ENCODE measurements at regions not wholly inside any gene's neighbourhood (a gene's known extent, or its start where the extent isn't known, plus 50 kb on each side); places are given as distances from the start of the nearest gene placed in this dataset.

- no peak overlapping the region for H3K4me3 Mint-ChIP-seq
- POLR2A ChIA-PET, result no interaction called here
- no peaks in the 10 kb centered on the region for H3K36me3 Mint-ChIP-seq
Measured at GRCh38 chr2:16375351-16375750, 290.3 kb downstream of the CYRIA start.

GRCh38 chr2:16374671-16375070, 291.0 kb downstream of the CYRIA start:
- ATAC-seq (ENCODE audit: low read depth) (no peak), DNase-seq (no peak)
- H3K4me1 Mint-ChIP-seq, result no peaks in the 10 kb centered on the region
- H3K4me3 Mint-ChIP-seq, result no peak overlapping the region
- H3K9me3 Mint-ChIP-seq, result no peaks in the 10 kb centered on the region
- H3K27me3 Mint-ChIP-seq, result peaks cover 2% of the 10 kb centered on the region
- no peak overlapping the region for H3K27ac Mint-ChIP-seq
- POLR2A ChIA-PET, result no interaction called here
- no peaks in the 10 kb centered on the region for H3K36me3 Mint-ChIP-seq

More at GRCh38 chr2:16375351-16375750, 290.3 kb downstream of the CYRIA start:
- Mint-ChIP-seq H3K27ac (no peak overlapping the region), H3K9me3 (no peaks in the 10 kb centered on the region), H3K27me3 (peaks cover 2% of the 10 kb centered on the region), H3K4me1 (no peaks in the 10 kb centered on the region)
- DNase-seq (no peak), ATAC-seq (ENCODE audit: low read depth) (no peak)

- ATAC-seq (ENCODE audit: low read depth) (no peak), DNase-seq (no peak)
- H3K9me3 Mint-ChIP-seq, result no peaks in the 10 kb centered on the region
- POLR2A ChIA-PET, result no interaction called here
- H3K36me3 Mint-ChIP-seq, result no peaks in the 10 kb centered on the region
- no peaks in the 10 kb centered on the region for H3K4me1 Mint-ChIP-seq
- no peak overlapping the region for H3K4me3 Mint-ChIP-seq
- no peak overlapping the region for H3K27ac Mint-ChIP-seq
- peaks cover 2% of the 10 kb centered on the region for H3K27me3 Mint-ChIP-seq
Measured at GRCh38 chr2:16373341-16373740, 292.3 kb downstream of the CYRIA start.

GRCh38 chr2:16371751-16372150, 293.9 kb downstream of the CYRIA start:
- Mint-ChIP-seq H3K4me3 (no peak overlapping the region), H3K4me1 (no peaks in the 10 kb centered on the region), H3K27me3 (peaks cover 2% of the 10 kb centered on the region), H3K9me3 (no peaks in the 10 kb centered on the region), H3K36me3 (no peaks in the 10 kb centered on the region), H3K27ac (no peak overlapping the region)
- POLR2A ChIA-PET, result no interaction called here
- DNase-seq (no peak), ATAC-seq (ENCODE audit: low read depth) (no peak)

- DNase-seq (no peak), ATAC-seq (ENCODE audit: low read depth) (no peak)
- H3K4me3 Mint-ChIP-seq, result no peak overlapping the region
- H3K27ac Mint-ChIP-seq, result no peak overlapping the region
- H3K4me1 Mint-ChIP-seq, result no peaks in the 10 kb centered on the region
- H3K9me3 Mint-ChIP-seq, result no peaks in the 10 kb centered on the region
- peaks cover 2% of the 10 kb centered on the region for H3K27me3 Mint-ChIP-seq
- H3K36me3 Mint-ChIP-seq, result no peaks in the 10 kb centered on the region
- POLR2A ChIA-PET, result no interaction called here
Measured at GRCh38 chr2:16368951-16369350, 296.7 kb downstream of the CYRIA start.

- Mint-ChIP-seq H3K36me3 (no peaks in the 10 kb centered on the region), H3K27ac (no peak overlapping the region), H3K9me3 (no peaks in the 10 kb centered on the region), H3K4me1 (no peaks in the 10 kb centered on the region), H3K27me3 (peaks cover 2% of the 10 kb centered on the region), H3K4me3 (no peak overlapping the region)
- DNase-seq, result no peak
- POLR2A ChIA-PET, result no interaction called here
- no peak for ATAC-seq (ENCODE audit: low read depth)
Measured at GRCh38 chr2:16368328-16368727, 297.3 kb downstream of the CYRIA start.

GRCh38 chr2:16365366-16365765, 300.3 kb downstream of the CYRIA start:
- Mint-ChIP-seq H3K36me3 (no peaks in the 10 kb centered on the region), H3K4me3 (no peak overlapping the region), H3K27me3 (no peaks in the 10 kb centered on the region), H3K4me1 (no peaks in the 10 kb centered on the region), H3K9me3 (no peaks in the 10 kb centered on the region), H3K27ac (no peak overlapping the region)
- DNase-seq (no peak), ATAC-seq (ENCODE audit: low read depth) (no peak)
- POLR2A ChIA-PET, result no interaction called here

- no peaks in the 10 kb centered on the region for H3K36me3 Mint-ChIP-seq
- H3K27ac Mint-ChIP-seq, result no peak overlapping the region
- peaks cover 2% of the 10 kb centered on the region for H3K9me3 Mint-ChIP-seq
- no peaks in the 10 kb centered on the region for H3K4me1 Mint-ChIP-seq
- ATAC-seq (ENCODE audit: low read depth), result no peak
- no peak overlapping the region for H3K4me3 Mint-ChIP-seq
- no peak for DNase-seq
- POLR2A ChIA-PET, result no interaction called here
- no peaks in the 10 kb centered on the region for H3K27me3 Mint-ChIP-seq
Measured at GRCh38 chr2:16363581-16363980, 302.1 kb downstream of the CYRIA start.

- Mint-ChIP-seq H3K36me3 (no peaks in the 10 kb centered on the region), H3K9me3 (peaks cover 2% of the 10 kb centered on the region), H3K4me1 (no peaks in the 10 kb centered on the region), H3K27ac (no peak overlapping the region), H3K27me3 (no peaks in the 10 kb centered on the region), H3K4me3 (no peak overlapping the region)
- POLR2A ChIA-PET, result no interaction called here
- no peak for DNase-seq
- ATAC-seq (ENCODE audit: low read depth), result no peak
Measured at GRCh38 chr2:16362611-16363010, 303.0 kb downstream of the CYRIA start.

GRCh38 chr2:16361261-16361995, 304.2 kb downstream of the CYRIA start:
- no peaks in the 10 kb centered on the region for H3K27me3 Mint-ChIP-seq
- DNase-seq, result no peak
- peaks cover 2% of the 10 kb centered on the region for H3K9me3 Mint-ChIP-seq
- H3K27ac Mint-ChIP-seq, result no peak overlapping the region
- H3K36me3 Mint-ChIP-seq, result no peaks in the 10 kb centered on the region
- POLR2A ChIA-PET, result no interaction called here
- no peak for ATAC-seq (ENCODE audit: low read depth)
- no peak overlapping the region for H3K4me3 Mint-ChIP-seq
- H3K4me1 Mint-ChIP-seq, result no peaks in the 10 kb centered on the region

GRCh38 chr2:16359961-16360360, 305.7 kb downstream of the CYRIA start:
- DNase-seq, result no peak
- Mint-ChIP-seq H3K36me3 (no peaks in the 10 kb centered on the region), H3K27me3 (no peaks in the 10 kb centered on the region), H3K9me3 (peaks cover 2% of the 10 kb centered on the region), H3K27ac (no peak overlapping the region), H3K4me3 (no peak overlapping the region), H3K4me1 (no peaks in the 10 kb centered on the region)
- no peak for ATAC-seq (ENCODE audit: low read depth)
- POLR2A ChIA-PET, result no interaction called here

- no peak overlapping the region for H3K27ac Mint-ChIP-seq
- no peak overlapping the region for H3K4me3 Mint-ChIP-seq
- no peaks in the 10 kb centered on the region for H3K36me3 Mint-ChIP-seq
- peaks cover 2% of the 10 kb centered on the region for H3K9me3 Mint-ChIP-seq
- H3K27me3 Mint-ChIP-seq, result no peaks in the 10 kb centered on the region
- DNase-seq (no peak), ATAC-seq (ENCODE audit: low read depth) (no peak)
- POLR2A ChIA-PET, result no interaction called here
- no peaks in the 10 kb centered on the region for H3K4me1 Mint-ChIP-seq
Measured at GRCh38 chr2:16357188-16357587, 308.4 kb downstream of the CYRIA start.

- DNase-seq (no peak), ATAC-seq (ENCODE audit: low read depth) (no peak)
- Mint-ChIP-seq H3K27ac (no peak overlapping the region), H3K4me1 (no peaks in the 10 kb centered on the region), H3K27me3 (peaks cover 3% of the 10 kb centered on the region), H3K9me3 (peaks cover 5% of the 10 kb centered on the region), H3K36me3 (no peaks in the 10 kb centered on the region), H3K4me3 (no peak overlapping the region)
- POLR2A ChIA-PET, result no interaction called here
Measured at GRCh38 chr2:16351541-16351940, 314.1 kb downstream of the CYRIA start.

- no peak overlapping the region for H3K4me3 Mint-ChIP-seq
- POLR2A ChIA-PET, result no interaction called here
- H3K4me1 Mint-ChIP-seq, result no peaks in the 10 kb centered on the region
- no peak for ATAC-seq (ENCODE audit: low read depth)
- no peaks in the 10 kb centered on the region for H3K36me3 Mint-ChIP-seq
- no peak for DNase-seq
- no peak overlapping the region for H3K27ac Mint-ChIP-seq
- peaks cover 5% of the 10 kb centered on the region for H3K9me3 Mint-ChIP-seq
- H3K27me3 Mint-ChIP-seq, result peaks cover 3% of the 10 kb centered on the region
Measured at GRCh38 chr2:16351137-16351536, 314.5 kb downstream of the CYRIA start.

- H3K9me3 Mint-ChIP-seq, result peaks cover 5% of the 10 kb centered on the region
- DNase-seq, result no peak
- no peaks in the 10 kb centered on the region for H3K36me3 Mint-ChIP-seq
- ATAC-seq (ENCODE audit: low read depth), result no peak
- H3K27me3 Mint-ChIP-seq, result peaks cover 3% of the 10 kb centered on the region
- no peak overlapping the region for H3K4me3 Mint-ChIP-seq
- POLR2A ChIA-PET, result no interaction called here
- no peak overlapping the region for H3K27ac Mint-ChIP-seq
- H3K4me1 Mint-ChIP-seq, result no peaks in the 10 kb centered on the region
Measured at GRCh38 chr2:16350211-16350610, 315.4 kb downstream of the CYRIA start.

Measured in activated naive CD8-positive, alpha-beta T cell treated with anti-CD3 and anti-CD28 coated beads, Interleukin-2, amount 10 ng/mL, durations not matched to agents 7 days and 5 days (primary cell).